ENCODE measurements at regions not wholly inside any gene's neighbourhood (a gene's known extent, or its start where the extent isn't known, plus 50 kb on each side); places are given as distances from the start of the nearest gene placed in this dataset.

GRCh38 chr15:97903971-97904572, 56.4 kb upstream of the ARRDC4 start (continued):
- no peak for TF ChIP-seq DDX20 (tag; IDR thresholded peaks at IDR 0.05; ENCODE audit: low read depth)
- no peak for TF ChIP-seq ZBTB43 (CRISPR knock-in tag; IDR thresholded peaks at IDR 0.05)
- TF ChIP-seq RBM22 (IDR thresholded peaks at IDR 0.05; ENCODE audit: low read depth, low read length, poor library complexity, severe bottlenecking), result no peak
- TF ChIP-seq ZNF717 (CRISPR knock-in tag; IDR thresholded peaks at IDR 0.05), result no peak
- no peak for TF ChIP-seq ETV5 (CRISPR knock-in tag; IDR thresholded peaks at IDR 0.05; ENCODE audit: low read depth)
- TF ChIP-seq MAZ (CRISPR knock-in tag; conservative IDR thresholded peaks at IDR 0.05 in 1 of 2, IDR thresholded peaks at IDR 0.05 in 1 of 2), result peak in 1 of 2 experiments; percentile 66; a peak in 2 of 4 replicates
- peak; percentile 78; the same call in 1 of the 2 replicates for TF ChIP-seq MIER1 (IDR thresholded peaks at IDR 0.05; ENCODE audit: low read depth)
- TF ChIP-seq CHD2 (IDR thresholded peaks at IDR 0.05; ENCODE audit: low read depth, low read length), result no peak
- no peak for TF ChIP-seq PHB (CRISPR knock-in tag; IDR thresholded peaks at IDR 0.05)
- TF ChIP-seq CHCHD3 (CRISPR knock-in tag; IDR thresholded peaks at IDR 0.05), result no peak
- TF ChIP-seq ZNF282 (CRISPR knock-in tag; IDR thresholded peaks at IDR 0.05), result no peak
- no peak for TF ChIP-seq BRD4 (IDR thresholded peaks at IDR 0.05)
- TF ChIP-seq JUNB (CRISPR knock-in tag; conservative IDR thresholded peaks at IDR 0.05), result no peak
- TF ChIP-seq AFF4 (CRISPR knock-in tag; IDR thresholded peaks at IDR 0.05), result no peak
- TF ChIP-seq ZSCAN29 (IDR thresholded peaks at IDR 0.05), result no peak
- TF ChIP-seq NRF1 (conservative IDR thresholded peaks at IDR 0.05 in 1 of 2, IDR thresholded peaks at IDR 0.05 in 1 of 2), result peak; percentile 25 to 39; a peak in 1 of 4 replicates
- TF ChIP-seq STAG1 (CRISPR knock-in tag; IDR thresholded peaks at IDR 0.05; ENCODE audit: borderline replicate concordance), result peak; percentile 44; the same call in 1 of the 2 replicates
- no peak for TF ChIP-seq TCF15 (CRISPR knock-in tag; IDR thresholded peaks at IDR 0.05)

All from K562 (cell line).